ENCODE measurements at regions not wholly inside any gene's neighbourhood (a gene's known extent, or its start where the extent isn't known, plus 50 kb on each side); places are given as distances from the start of the nearest gene placed in this dataset.
A peak's percentile ranks its signal among the peaks of the same experiment; 100 is the strongest.

- DNase-seq (no peak), ATAC-seq (no peak)
- Histone ChIP-seq H3K4me1 (ENCODE audit: low read depth) (no peaks in the 10 kb centered on the region), H3K36me3 (ENCODE audit: low read depth) (no peaks in the 10 kb centered on the region), H3K4me3 (no peak overlapping the region), H3K9me3 (no peaks in the 10 kb centered on the region)
- TF ChIP-seq, protein P1, sequence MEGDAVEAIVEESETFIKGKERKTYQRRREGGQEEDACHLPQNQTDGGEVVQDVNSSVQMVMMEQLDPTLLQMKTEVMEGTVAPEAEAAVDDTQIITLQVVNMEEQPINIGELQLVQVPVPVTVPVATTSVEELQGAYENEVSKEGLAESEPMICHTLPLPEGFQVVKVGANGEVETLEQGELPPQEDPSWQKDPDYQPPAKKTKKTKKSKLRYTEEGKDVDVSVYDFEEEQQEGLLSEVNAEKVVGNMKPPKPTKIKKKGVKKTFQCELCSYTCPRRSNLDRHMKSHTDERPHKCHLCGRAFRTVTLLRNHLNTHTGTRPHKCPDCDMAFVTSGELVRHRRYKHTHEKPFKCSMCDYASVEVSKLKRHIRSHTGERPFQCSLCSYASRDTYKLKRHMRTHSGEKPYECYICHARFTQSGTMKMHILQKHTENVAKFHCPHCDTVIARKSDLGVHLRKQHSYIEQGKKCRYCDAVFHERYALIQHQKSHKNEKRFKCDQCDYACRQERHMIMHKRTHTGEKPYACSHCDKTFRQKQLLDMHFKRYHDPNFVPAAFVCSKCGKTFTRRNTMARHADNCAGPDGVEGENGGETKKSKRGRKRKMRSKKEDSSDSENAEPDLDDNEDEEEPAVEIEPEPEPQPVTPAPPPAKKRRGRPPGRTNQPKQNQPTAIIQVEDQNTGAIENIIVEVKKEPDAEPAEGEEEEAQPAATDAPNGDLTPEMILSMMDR (IDR thresholded peaks at IDR 0.05): no peak
- intact Hi-C loops (cut with DNase I, micrococcal nuclease): no loop called here
Measured at GRCh38 chrX:69010339-69010738, 154.9 kb downstream of the PJA1 start.

- ATAC-seq (no peak), DNase-seq (no peak)
- no peak overlapping the region for H3K4me3 ChIP-seq
- H3K36me3 ChIP-seq (ENCODE audit: low read depth): no peaks in the 10 kb centered on the region
- no peaks in the 10 kb centered on the region for H3K9me3 ChIP-seq
- H3K4me1 ChIP-seq (ENCODE audit: low read depth): no peaks in the 10 kb centered on the region
- TF ChIP-seq, protein P1 (IDR thresholded peaks at IDR 0.05): no peak
- intact Hi-C loops (cut with DNase I, micrococcal nuclease): no loop called here
Measured at GRCh38 chrX:69000877-69001276, 164.4 kb downstream of the PJA1 start.

DNA sequence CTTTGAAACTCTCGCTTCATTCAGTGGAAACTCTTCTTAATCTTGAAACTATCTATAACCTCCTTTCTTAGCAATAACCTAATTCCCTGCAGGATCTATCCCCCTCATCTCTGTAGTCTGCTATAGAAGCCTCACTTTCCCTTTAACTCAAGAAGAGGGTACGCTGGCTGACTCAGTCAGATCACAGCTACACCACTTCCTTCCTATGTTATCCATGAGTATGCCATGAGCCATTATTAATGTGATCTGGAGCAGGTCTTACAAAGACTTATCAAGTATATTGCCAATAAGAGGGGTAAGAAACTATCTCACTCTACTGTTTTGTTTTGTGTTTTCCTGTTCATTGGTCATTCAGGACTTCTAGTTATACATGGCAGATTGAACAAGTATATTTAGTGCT lies 165.3 kb downstream of the PJA1 start:
- Histone ChIP-seq H3K4me3 (no peak overlapping the region), H3K9me3 (no peaks in the 10 kb centered on the region), H3K4me1 (ENCODE audit: low read depth) (peaks cover 8% of the 10 kb centered on the region), H3K36me3 (ENCODE audit: low read depth) (no peaks in the 10 kb centered on the region)
- intact Hi-C loops (cut with DNase I, micrococcal nuclease): loop anchor here in 1 of 2 donors (10.0 kb wide), 1 partner anchor 155 kb away; no protein-coding TSS in a partner anchor
- TF ChIP-seq, protein P1 (IDR thresholded peaks at IDR 0.05): no peak
- no peak for ATAC-seq
- no peak for DNase-seq

GRCh38 chrX:68999356-68999755 lies 165.9 kb downstream of the PJA1 start:
- intact Hi-C loops (cut with DNase I, micrococcal nuclease): loop anchor here in 1 of 2 donors (10.0 kb wide), 1 partner anchor 155 kb away; no protein-coding TSS in a partner anchor
- Histone ChIP-seq H3K9me3 (no peaks in the 10 kb centered on the region), H3K4me1 (ENCODE audit: low read depth) (peaks cover 8% of the 10 kb centered on the region), H3K36me3 (ENCODE audit: low read depth) (no peaks in the 10 kb centered on the region), H3K4me3 (no peak overlapping the region)
- ATAC-seq (peak; percentile 29), DNase-seq (no peak)
- TF ChIP-seq, protein P1 (IDR thresholded peaks at IDR 0.05): no peak

GRCh38 chrX:68998716-68999115 lies 166.5 kb downstream of the PJA1 start:
- Histone ChIP-seq H3K36me3 (ENCODE audit: low read depth) (no peaks in the 10 kb centered on the region), H3K4me1 (ENCODE audit: low read depth) (peaks cover 8% of the 10 kb centered on the region), H3K4me3 (no peak overlapping the region), H3K9me3 (no peaks in the 10 kb centered on the region)
- intact Hi-C loops (cut with DNase I, micrococcal nuclease): loop anchor here in 1 of 2 donors (10.0 kb wide), 1 partner anchor 154 kb away; no protein-coding TSS in a partner anchor
- TF ChIP-seq, protein P1 (IDR thresholded peaks at IDR 0.05): no peak
- peak in 1 of 3 donors; percentile 38 for DNase-seq
- ATAC-seq: peak; percentile 69

- H3K9me3 ChIP-seq: no peaks in the 10 kb centered on the region
- intact Hi-C loops (cut with DNase I, micrococcal nuclease): loop anchor here in 1 of 2 donors (10.0 kb wide), 1 partner anchor 153 kb away; no protein-coding TSS in a partner anchor
- no peak overlapping the region for H3K4me3 ChIP-seq
- H3K4me1 ChIP-seq (ENCODE audit: low read depth): peaks cover 8% of the 10 kb centered on the region
- TF ChIP-seq, protein P1 (IDR thresholded peaks at IDR 0.05): no peak
- ATAC-seq: no peak
- no peaks in the 10 kb centered on the region for H3K36me3 ChIP-seq (ENCODE audit: low read depth)
- peak in 1 of 3 donors; percentile 29 for DNase-seq
Measured at GRCh38 chrX:68997911-68998310, 167.3 kb downstream of the PJA1 start.

Data from mucosa of descending colon (tissue), 3 donors.